ENCODE measurements at regions not wholly inside any gene's neighbourhood (a gene's known extent, or its start where the extent isn't known, plus 50 kb on each side); places are given as distances from the start of the nearest gene placed in this dataset.

GRCh38 chr2:8300216-8300615 lies 381.6 kb upstream of the ID2 start:
- no peak overlapping the region for H3K4me3 ChIP-seq (IDR thresholded peaks at IDR 0.05; ENCODE audit: insufficient read depth, low read depth, low read length)
- H4K20me1 ChIP-seq (ENCODE audit: insufficient read depth): no peaks in the 10 kb centered on the region
- no peak overlapping the region for H3K27ac ChIP-seq
- no peak overlapping the region for H2AFZ ChIP-seq (ENCODE audit: low read depth)
- peaks cover 58% of the 10 kb centered on the region for H3K4me1 ChIP-seq (ENCODE audit: low read depth, poor library complexity, severe bottlenecking)
- no peak for TF ChIP-seq CTCF (conservative IDR thresholded peaks at IDR 0.05; ENCODE audit: low read depth, low read length)
- H3K36me3 ChIP-seq (ENCODE audit: insufficient read depth): no peaks in the 10 kb centered on the region
- H3K27me3 ChIP-seq (ENCODE audit: insufficient read depth, low read depth): no peaks in the 10 kb centered on the region
- no peak overlapping the region for H3K9ac ChIP-seq
- no peaks in the 10 kb centered on the region for H3K79me2 ChIP-seq (ENCODE audit: insufficient read depth, low read depth)
- H3K4me2 ChIP-seq: peak overlapping the region; percentile 83; the same call in 1 of the 2 replicates

- no peak for TF ChIP-seq CTCF (conservative IDR thresholded peaks at IDR 0.05; ENCODE audit: low read depth, low read length)
- Histone ChIP-seq H3K27ac (no peak overlapping the region; the same call in 1 of the 2 replicates), H3K4me3 (IDR thresholded peaks at IDR 0.05; ENCODE audit: insufficient read depth, low read depth, low read length) (peak overlapping the region; percentile 13), H3K4me1 (ENCODE audit: low read depth, poor library complexity, severe bottlenecking) (peaks cover 64% of the 10 kb centered on the region), H3K79me2 (ENCODE audit: insufficient read depth, low read depth) (no peaks in the 10 kb centered on the region), H4K20me1 (ENCODE audit: insufficient read depth) (no peaks in the 10 kb centered on the region), H3K9ac (no peak overlapping the region), H3K27me3 (ENCODE audit: insufficient read depth, low read depth) (no peaks in the 10 kb centered on the region), H3K4me2 (peak overlapping the region; percentile 83; the same call in 1 of the 2 replicates), H2AFZ (ENCODE audit: low read depth) (no peak overlapping the region), H3K36me3 (ENCODE audit: insufficient read depth) (no peaks in the 10 kb centered on the region)
These were observed 381.0 kb upstream of the ID2 start for GRCh38 chr2:8300905-8301304.

GRCh38 chr2:8303322-8303832 lies 378.5 kb upstream of the ID2 start:
- Histone ChIP-seq H3K36me3 (ENCODE audit: insufficient read depth) (no peaks in the 10 kb centered on the region), H3K9ac (no peak overlapping the region), H3K27me3 (ENCODE audit: insufficient read depth, low read depth) (no peaks in the 10 kb centered on the region), H4K20me1 (ENCODE audit: insufficient read depth) (no peaks in the 10 kb centered on the region), H3K4me2 (peak overlapping the region; percentile 83), H3K27ac (peak overlapping the region; percentile 75), H3K79me2 (ENCODE audit: insufficient read depth, low read depth) (no peaks in the 10 kb centered on the region), H3K4me3 (IDR thresholded peaks at IDR 0.05; ENCODE audit: insufficient read depth, low read depth, low read length) (peak overlapping the region; percentile 25), H3K4me1 (ENCODE audit: low read depth, poor library complexity, severe bottlenecking) (peaks cover 68% of the 10 kb centered on the region), H2AFZ (ENCODE audit: low read depth) (0 out of 2 replicates have a peak overlapping the region, but pooled peaks have one; percentile 7)
- TF ChIP-seq CTCF (conservative IDR thresholded peaks at IDR 0.05; ENCODE audit: low read depth, low read length): peak; percentile 30; the same call in 1 of the 2 replicates

- H3K4me2 ChIP-seq: no peak overlapping the region
- no peak overlapping the region for H3K9ac ChIP-seq
- no peak for TF ChIP-seq CTCF (conservative IDR thresholded peaks at IDR 0.05; ENCODE audit: low read depth, low read length)
- no peak overlapping the region for H2AFZ ChIP-seq (ENCODE audit: low read depth)
- H3K27me3 ChIP-seq (ENCODE audit: insufficient read depth, low read depth): no peaks in the 10 kb centered on the region
- H3K4me1 ChIP-seq (ENCODE audit: low read depth, poor library complexity, severe bottlenecking): peaks cover 59% of the 10 kb centered on the region
- H3K36me3 ChIP-seq (ENCODE audit: insufficient read depth): no peaks in the 10 kb centered on the region
- no peak overlapping the region for H3K4me3 ChIP-seq (IDR thresholded peaks at IDR 0.05; ENCODE audit: insufficient read depth, low read depth, low read length)
- H4K20me1 ChIP-seq (ENCODE audit: insufficient read depth): no peaks in the 10 kb centered on the region
- no peak overlapping the region for H3K27ac ChIP-seq
- no peaks in the 10 kb centered on the region for H3K79me2 ChIP-seq (ENCODE audit: insufficient read depth, low read depth)
These were observed 376.8 kb upstream of the ID2 start for GRCh38 chr2:8304821-8305766.

All from KMS-11 (cell line).